AG09309 (cell line): ENCODE measurements at regions not wholly inside any gene's neighbourhood (a gene's known extent, or its start where the extent isn't known, plus 50 kb on each side); places are given as distances from the start of the nearest gene placed in this dataset.

Experiments
- DNase-seq: peaks from one replicate; pipeline ENCODE4 v3.0.0-alpha.2; 2010; ENCODE audit warnings: low read depth
- H3K4me3 ChIP-seq: 2 replicates; pipeline ENCODE4 v1.5.1; 2011; ENCODE audit warnings: mild to moderate bottlenecking, low read depth, low read length, moderate library complexity; ENCODE audit not compliant: control insufficient read depth
- CTCF ChIP-seq: IDR thresholded peaks from 2 replicates; pipeline ENCODE4 v1.5.1; 2011; ENCODE audit warnings: mild to moderate bottlenecking, low read depth, low read length, inconsistent platforms; ENCODE audit not compliant: insufficient read depth, control insufficient read depth; ENCODE audit errors: missing control alignments

GRCh38 chr17:51526507-51526906 lies 266.2 kb downstream of the UTP18 start:
- H3K4me3 ChIP-seq = no peak overlapping the region
- DNase-seq = no peak

GRCh38 chr17:51527225-51527982 lies 267.1 kb downstream of the UTP18 start:
- no peak for TF ChIP-seq CTCF
- no peak overlapping the region for H3K4me3 ChIP-seq
- no peak for DNase-seq

More at GRCh38 chr17:51526507-51526906, 266.2 kb downstream of the UTP18 start:
- TF ChIP-seq CTCF = no peak

DNA sequence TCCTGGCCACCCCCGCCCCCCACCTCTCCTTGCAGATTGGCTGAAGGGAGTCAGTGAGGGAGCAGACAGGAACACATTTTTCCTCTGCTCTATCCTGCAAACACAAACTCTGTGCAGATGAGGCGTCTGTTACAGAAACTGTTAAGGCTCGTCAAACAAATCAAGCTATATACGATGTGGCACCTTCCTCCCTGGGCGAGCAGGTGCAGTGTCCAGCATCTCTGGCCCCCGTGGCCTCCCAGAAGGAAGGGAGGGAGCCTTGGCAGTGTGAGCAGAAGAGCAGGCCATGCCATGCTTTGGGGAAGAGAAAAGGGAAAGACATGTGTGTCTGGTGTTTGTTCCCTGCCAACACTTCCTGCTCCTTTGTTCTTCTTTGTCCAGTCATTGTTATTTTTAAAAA lies 267.8 kb downstream of the UTP18 start:
- DNase-seq = no peak
- no peak for TF ChIP-seq CTCF
- no peak overlapping the region for H3K4me3 ChIP-seq

DNA sequence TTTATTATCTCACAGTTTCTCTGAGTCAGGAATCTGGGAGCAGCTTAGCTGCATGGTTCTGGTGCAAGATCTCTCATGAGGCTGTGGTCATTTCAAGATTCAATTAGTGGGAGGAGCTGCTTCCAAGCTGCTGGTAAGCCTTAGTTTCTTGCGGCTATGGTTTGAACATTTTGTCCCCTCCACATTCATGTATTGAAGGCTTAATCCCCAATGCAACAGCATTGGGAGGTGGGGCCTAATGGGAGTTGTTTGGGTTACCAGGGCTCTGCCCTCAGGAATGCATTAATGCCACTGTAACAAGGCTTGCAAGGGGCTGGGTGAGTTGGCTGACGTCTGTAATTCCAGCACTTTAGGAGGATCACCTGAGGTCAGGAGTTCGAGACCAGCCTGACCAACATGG lies 272.9 kb downstream of the UTP18 start:
- no peak for DNase-seq
- no peak overlapping the region for H3K4me3 ChIP-seq
- TF ChIP-seq CTCF = no peak

DNA sequence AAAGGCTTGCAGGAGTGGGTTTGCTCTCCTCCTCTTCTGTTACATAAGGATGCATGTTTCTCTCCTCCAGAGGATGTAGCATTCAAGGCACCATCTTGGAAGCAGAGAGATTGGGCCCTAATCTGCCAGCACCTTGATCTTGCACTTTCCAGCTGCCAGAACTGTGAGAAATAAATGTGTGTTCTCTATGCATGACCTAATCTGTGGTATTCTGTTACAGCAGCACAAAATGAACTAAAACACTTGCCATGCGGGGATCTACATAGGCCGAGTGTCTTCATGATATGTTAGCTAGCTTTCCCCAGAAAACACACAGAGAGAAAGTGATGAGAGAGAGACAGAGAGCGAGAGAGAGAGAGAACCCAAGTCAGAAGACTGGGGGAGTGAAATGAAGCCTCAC lies 273.5 kb downstream of the UTP18 start:
- no peak for DNase-seq
- TF ChIP-seq CTCF = no peak
- no peak overlapping the region for H3K4me3 ChIP-seq

GRCh38 chr17:51536627-51537026 lies 276.3 kb downstream of the UTP18 start:
- H3K4me3 ChIP-seq = no peak overlapping the region
- no peak for DNase-seq
- TF ChIP-seq CTCF = no peak
